HFF-Myc (cell line): ENCODE measurements at regions not wholly inside any gene's neighbourhood (a gene's known extent, or its start where the extent isn't known, plus 50 kb on each side); places are given as distances from the start of the nearest gene placed in this dataset.
"Not testable (repeated sequence)": the region's sequence is repeated elsewhere in the genome, so short reads cannot be mapped to it uniquely, and the experiment has no call there.

Experiments
- DNase-seq: peaks from one replicate; pipeline ENCODE4 v3.0.0-alpha.2; 2011; ENCODE audit warnings: low read depth; ENCODE audit errors: extremely low read depth
- H3K4me3 ChIP-seq: replicated peaks from 2 replicates; pipeline ENCODE4 v1.5.1; 2011; ENCODE audit warnings: low read depth, mild to moderate bottlenecking, control low read depth, low read length
- TF ChIP-seq, protein P1 (sequence below): IDR thresholded peaks from 2 replicates; pipeline ENCODE4 v1.5.1; 2012; ENCODE audit warnings: mild to moderate bottlenecking, low read depth, low read length, control low read depth; ENCODE audit errors: missing control alignments

- no peak overlapping the region for H3K4me3 ChIP-seq
- no peak for DNase-seq
- TF ChIP-seq, protein P1, sequence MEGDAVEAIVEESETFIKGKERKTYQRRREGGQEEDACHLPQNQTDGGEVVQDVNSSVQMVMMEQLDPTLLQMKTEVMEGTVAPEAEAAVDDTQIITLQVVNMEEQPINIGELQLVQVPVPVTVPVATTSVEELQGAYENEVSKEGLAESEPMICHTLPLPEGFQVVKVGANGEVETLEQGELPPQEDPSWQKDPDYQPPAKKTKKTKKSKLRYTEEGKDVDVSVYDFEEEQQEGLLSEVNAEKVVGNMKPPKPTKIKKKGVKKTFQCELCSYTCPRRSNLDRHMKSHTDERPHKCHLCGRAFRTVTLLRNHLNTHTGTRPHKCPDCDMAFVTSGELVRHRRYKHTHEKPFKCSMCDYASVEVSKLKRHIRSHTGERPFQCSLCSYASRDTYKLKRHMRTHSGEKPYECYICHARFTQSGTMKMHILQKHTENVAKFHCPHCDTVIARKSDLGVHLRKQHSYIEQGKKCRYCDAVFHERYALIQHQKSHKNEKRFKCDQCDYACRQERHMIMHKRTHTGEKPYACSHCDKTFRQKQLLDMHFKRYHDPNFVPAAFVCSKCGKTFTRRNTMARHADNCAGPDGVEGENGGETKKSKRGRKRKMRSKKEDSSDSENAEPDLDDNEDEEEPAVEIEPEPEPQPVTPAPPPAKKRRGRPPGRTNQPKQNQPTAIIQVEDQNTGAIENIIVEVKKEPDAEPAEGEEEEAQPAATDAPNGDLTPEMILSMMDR, result no peak
Observed at GRCh38 chr20:48128436-48128835, 343.2 kb upstream of the SULF2 start.

- not testable (repeated sequence) for DNase-seq, H3K4me3 ChIP-seq
Observed at GRCh38 chr20:48127964-48128363, 342.7 kb upstream of the SULF2 start.

DNA sequence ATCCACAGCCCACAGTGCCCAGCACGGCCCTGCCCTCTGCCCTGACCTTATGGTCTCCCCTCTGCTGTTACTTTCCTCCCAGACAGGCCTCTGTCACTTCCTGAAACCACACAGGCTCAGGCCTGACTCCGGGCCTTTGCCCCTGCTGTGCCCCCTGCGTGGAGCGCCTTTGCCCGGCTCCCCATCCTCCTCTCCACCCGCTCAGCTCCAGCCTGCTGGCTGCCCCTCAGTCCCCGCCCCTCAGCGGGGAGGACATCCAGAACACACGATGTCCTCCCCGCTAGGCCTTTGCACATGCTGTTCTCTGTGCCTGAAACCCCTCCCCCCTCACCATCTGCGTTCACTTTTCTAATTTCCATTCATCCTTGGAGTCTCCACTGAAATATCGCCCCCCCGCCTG, 341.9 kb upstream of the SULF2 start:
- DNase-seq, result not testable (repeated sequence)

DNA sequence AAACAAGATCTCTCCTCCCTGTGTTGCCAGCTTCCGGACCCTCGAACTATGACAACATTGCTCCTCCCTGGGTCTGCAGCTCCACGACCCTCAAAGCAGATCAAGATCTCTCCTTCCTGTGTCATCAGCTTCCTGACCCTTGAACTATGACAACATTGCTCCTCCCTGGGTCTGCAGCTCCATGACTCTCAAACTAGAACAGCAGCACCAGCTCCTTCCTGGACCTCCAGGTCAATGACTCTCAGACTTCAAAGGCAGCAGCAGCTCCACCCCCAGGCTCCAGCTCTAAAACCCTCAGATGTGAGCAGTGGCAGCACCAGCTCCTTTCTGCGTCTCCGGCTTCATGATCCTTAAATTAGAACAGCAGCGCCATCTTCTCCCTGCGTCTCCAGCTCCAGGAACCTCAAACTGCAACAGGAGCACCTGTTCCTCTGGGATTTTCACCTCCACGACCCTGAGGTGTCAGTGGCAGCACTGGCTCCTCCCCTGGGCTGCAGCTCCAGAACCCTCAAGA, 341.0 kb upstream of the SULF2 start:
- no peak overlapping the region for H3K4me3 ChIP-seq
- no peak for DNase-seq
- TF ChIP-seq, protein P1, result no peak

More for the DNA sequence above, 341.9 kb upstream of the SULF2 start:
- H3K4me3 ChIP-seq, result not testable (repeated sequence)

DNA sequence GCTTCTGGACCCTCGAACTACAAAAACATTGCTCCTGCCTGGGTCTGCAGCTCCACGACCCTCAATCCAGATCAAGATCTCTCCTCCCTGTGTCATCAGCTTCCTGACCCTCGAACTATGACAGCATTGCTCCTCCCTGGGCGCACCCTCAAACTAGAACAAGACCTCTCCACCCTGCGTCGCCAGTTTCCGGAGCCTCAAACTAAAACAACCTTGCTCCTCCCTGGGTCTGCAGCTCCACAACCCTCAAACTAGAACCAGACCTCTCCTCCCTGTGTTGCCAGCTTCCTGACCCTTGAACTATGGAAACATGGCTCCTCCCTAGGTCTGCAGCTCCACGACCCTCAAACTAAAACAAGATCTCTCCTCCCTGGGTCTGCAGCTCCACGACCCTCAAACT, 339.7 kb upstream of the SULF2 start:
- DNase-seq, result no peak
- H3K4me3 ChIP-seq, result no peak overlapping the region
- TF ChIP-seq, protein P1, result no peak

- TF ChIP-seq, protein P1, result no peak
- DNase-seq, result no peak
- H3K4me3 ChIP-seq, result no peak overlapping the region
Observed at GRCh38 chr20:48124181-48124782, 339.0 kb upstream of the SULF2 start.

DNA sequence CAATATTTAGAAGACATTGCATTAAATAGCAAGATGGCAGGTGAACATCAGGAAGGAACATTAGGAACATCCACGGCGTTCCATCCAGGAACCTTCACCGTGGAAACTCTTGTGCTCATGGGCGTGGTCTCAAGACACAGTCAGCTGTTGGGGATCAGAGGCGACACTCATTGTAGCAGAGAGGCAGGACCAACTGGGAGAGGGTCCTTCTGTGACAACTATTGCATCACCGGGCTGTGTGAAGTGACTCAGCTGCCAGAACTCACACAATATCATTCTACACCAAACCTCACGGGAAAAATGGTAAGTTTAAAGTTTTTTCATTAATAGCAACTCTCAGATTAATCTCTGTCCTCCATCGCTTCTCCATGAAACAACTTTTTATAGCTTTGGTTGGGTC, 334.8 kb upstream of the SULF2 start:
- no peak for DNase-seq
- no peak overlapping the region for H3K4me3 ChIP-seq
- TF ChIP-seq, protein P1, result no peak

DNA sequence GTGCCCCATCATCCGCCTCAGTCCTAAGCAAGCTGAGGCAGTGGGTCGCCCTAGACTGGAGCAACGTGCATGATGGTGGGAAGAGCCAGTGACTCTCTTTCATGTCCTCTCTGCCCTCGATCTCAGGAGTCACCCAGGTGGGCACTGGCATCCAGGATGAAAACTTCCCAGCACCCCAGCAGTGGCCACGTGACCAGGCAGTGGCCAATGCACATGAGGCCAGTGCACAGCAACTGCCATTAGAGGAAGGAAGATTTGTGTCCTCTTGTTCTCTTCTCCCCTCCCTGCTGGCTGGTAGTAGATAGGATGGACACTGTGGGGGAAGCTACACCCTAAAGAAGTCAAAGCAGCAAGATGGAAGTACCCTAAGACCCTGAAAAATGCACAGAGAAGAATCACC, 334.1 kb upstream of the SULF2 start:
- not testable (repeated sequence) for DNase-seq, H3K4me3 ChIP-seq
